HG03175 (cell line): ENCODE measurements at regions not wholly inside any gene's neighbourhood (a gene's known extent, or its start where the extent isn't known, plus 50 kb on each side); places are given as distances from the start of the nearest gene placed in this dataset.
"Not testable (repeated sequence)": the region's sequence is repeated elsewhere in the genome, so short reads cannot be mapped to it uniquely, and the experiment has no call there.

Experiments used
- ATAC-seq: cut with Tn5 transposase; IDR thresholded peaks from one replicate; pipeline ENCODE4 v1.9.1; 2021; ENCODE audit warnings: mild to moderate bottlenecking, moderate library complexity; ENCODE audit not compliant: unreplicated experiment

GRCh38 chr12:59056966-59057365 lies 136.7 kb upstream of the LRIG3 start:
- no peak for ATAC-seq

- ATAC-seq = peak; percentile 76
Observed at GRCh38 chr12:59055204-59055860, 135.0 kb upstream of the LRIG3 start.

- not testable (repeated sequence) for ATAC-seq
Observed at GRCh38 chr12:59053266-59053899, 133.1 kb upstream of the LRIG3 start.

- ATAC-seq = no peak
Observed at GRCh38 chr12:59046763-59047534, 126.6 kb upstream of the LRIG3 start.

GRCh38 chr12:59044791-59045190 lies 124.5 kb upstream of the LRIG3 start:
- no peak for ATAC-seq

- no peak for ATAC-seq
Observed at GRCh38 chr12:59041241-59042121, 121.2 kb upstream of the LRIG3 start.

GRCh38 chr12:59040656-59041055 lies 120.4 kb upstream of the LRIG3 start:
- no peak for ATAC-seq

- ATAC-seq = no peak
Observed at GRCh38 chr12:59040043-59040442, 119.7 kb upstream of the LRIG3 start.

GRCh38 chr12:59039005-59039404 lies 118.7 kb upstream of the LRIG3 start:
- ATAC-seq = no peak

GRCh38 chr12:59036973-59037762 lies 116.9 kb upstream of the LRIG3 start:
- ATAC-seq = no peak

GRCh38 chr12:59036347-59036746 lies 116.0 kb upstream of the LRIG3 start:
- ATAC-seq = no peak

GRCh38 chr12:59031313-59031712 lies 111.0 kb upstream of the LRIG3 start:
- ATAC-seq = no peak

- ATAC-seq = no peak
Observed at GRCh38 chr12:59030415-59030814, 110.1 kb upstream of the LRIG3 start.

GRCh38 chr12:59027199-59027598 lies 106.9 kb upstream of the LRIG3 start:
- no peak for ATAC-seq

GRCh38 chr12:59023861-59024424 lies 103.6 kb upstream of the LRIG3 start:
- ATAC-seq = no peak

- ATAC-seq = no peak
Observed at GRCh38 chr12:59020073-59020946, 100.0 kb upstream of the LRIG3 start.

GRCh38 chr12:59014885-59015284 lies 94.6 kb upstream of the LRIG3 start:
- no peak for ATAC-seq

GRCh38 chr12:59010941-59011340 lies 90.6 kb upstream of the LRIG3 start:
- no peak for ATAC-seq

- ATAC-seq = no peak
Observed at GRCh38 chr12:59010118-59010517, 89.8 kb upstream of the LRIG3 start.
